ENCODE measurements at regions not wholly inside any gene's neighbourhood (a gene's known extent, or its start where the extent isn't known, plus 50 kb on each side); places are given as distances from the start of the nearest gene placed in this dataset.

DNA sequence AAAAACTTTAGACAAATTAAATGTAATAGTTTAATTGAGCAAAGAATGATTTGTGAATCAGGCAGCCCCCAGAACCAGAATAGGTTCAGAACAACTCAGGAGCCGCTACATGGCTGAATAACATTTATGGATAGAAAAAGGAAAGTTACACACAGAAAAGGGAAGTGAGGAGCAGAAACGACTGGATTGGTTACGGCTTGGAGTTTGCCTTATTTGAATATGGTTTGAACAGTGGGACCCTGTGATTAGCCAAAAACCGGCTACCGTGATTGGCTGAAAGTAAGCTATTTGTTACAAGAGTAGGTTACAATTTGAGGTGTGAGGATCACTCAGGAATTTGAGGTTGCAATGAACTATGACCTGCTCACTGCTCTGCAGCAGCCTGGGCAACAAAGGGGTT is 1139.8 kb downstream of the CDH11 start:
- Histone ChIP-seq H3K4me1 (ENCODE audit: insufficient read depth, low read length) (peaks cover 10% of the 10 kb centered on the region), H2BK20ac (ENCODE audit: low read depth, low read length, poor library complexity, severe bottlenecking) (no peak overlapping the region), H3K4ac (ENCODE audit: low read depth, low read length) (no peak overlapping the region), H4K8ac (replicated peaks; ENCODE audit: insufficient read length, low read depth, low read length) (no peak overlapping the region), H4K5ac (ENCODE audit: insufficient read length, low read depth, low read length) (no peak overlapping the region), H3K23ac (ENCODE audit: insufficient read length, low read depth, low read length) (no peak overlapping the region), H2BK5ac (ENCODE audit: insufficient read length, low read length) (no peak overlapping the region), H2BK120ac (ENCODE audit: low read depth, low read length, poor library complexity, severe bottlenecking) (no peak overlapping the region), H3T11ph (ENCODE audit: low read length) (no peak overlapping the region), H2BK15ac (ENCODE audit: low read depth, low read length) (no peak overlapping the region), H3K18ac (ENCODE audit: insufficient read length, low read depth, low read length) (no peak overlapping the region), H3K4me2 (ENCODE audit: insufficient read depth, insufficient read length, low read length) (no peak overlapping the region), H3K14ac (ENCODE audit: insufficient read depth, low read length) (no peak overlapping the region), H3K79me2 (ENCODE audit: insufficient read depth, low read length) (no peaks in the 10 kb centered on the region), H3K9me3 (ENCODE audit: control insufficient read depth, low read depth, low read length) (no peaks in the 10 kb centered on the region), H3K27me3 (ENCODE audit: insufficient read depth, low read length) (no peaks in the 10 kb centered on the region), H2BK12ac (ENCODE audit: insufficient read length, low read depth, low read length) (no peak overlapping the region), H2AFZ (ENCODE audit: low read length) (no peak overlapping the region), H3K27ac (ENCODE audit: insufficient read length, low read depth, low read length) (no peak overlapping the region), H3K23me2 (ENCODE audit: insufficient read length, low read depth, low read length, poor library complexity, severe bottlenecking) (no peaks in the 10 kb centered on the region), H3K79me1 (ENCODE audit: insufficient read depth, low read depth, low read length, poor library complexity, severe bottlenecking) (no peaks in the 10 kb centered on the region), H4K20me1 (ENCODE audit: control insufficient read depth, insufficient read depth, insufficient read length) (no peaks in the 10 kb centered on the region), H3K56ac (ENCODE audit: insufficient read length, low read depth, low read length) (no peak overlapping the region), H4K91ac (ENCODE audit: insufficient read length, low read depth, low read length) (no peak overlapping the region), H3K9ac (ENCODE audit: extremely low read depth, insufficient read length, low read length) (no peak overlapping the region), H2AK5ac (ENCODE audit: insufficient read length, low read length) (no peak overlapping the region)
- Mint-ChIP-seq H3K36me3 (ENCODE audit: insufficient read depth in 1 of 3, low read depth in 3 of 3) (peaks cover 2 to 9% (median 4%) of the 10 kb centered on the region in 3 experiments; a peak in 4 of 7 replicates), H3K4me3 (peak overlapping the region in 1 of 2 experiments; percentile 47; a peak in 2 of 5 replicates), H3K9me3 (peaks cover 4 to 6% of the 10 kb centered on the region in 2 experiments; a peak in 2 of 5 replicates), H3K27me3 (ENCODE audit: low read depth) (no peaks in the 10 kb centered on the region), H3K27ac (peak overlapping the region in 2 of 3 experiments; percentile 75 to 92; a peak in 6 of 7 replicates), H3K4me1 (peaks cover 49 to 59% of the 10 kb centered on the region in 2 experiments)
- peak; percentile 39 for DNase-seq
- TF ChIP-seq, protein P1, sequence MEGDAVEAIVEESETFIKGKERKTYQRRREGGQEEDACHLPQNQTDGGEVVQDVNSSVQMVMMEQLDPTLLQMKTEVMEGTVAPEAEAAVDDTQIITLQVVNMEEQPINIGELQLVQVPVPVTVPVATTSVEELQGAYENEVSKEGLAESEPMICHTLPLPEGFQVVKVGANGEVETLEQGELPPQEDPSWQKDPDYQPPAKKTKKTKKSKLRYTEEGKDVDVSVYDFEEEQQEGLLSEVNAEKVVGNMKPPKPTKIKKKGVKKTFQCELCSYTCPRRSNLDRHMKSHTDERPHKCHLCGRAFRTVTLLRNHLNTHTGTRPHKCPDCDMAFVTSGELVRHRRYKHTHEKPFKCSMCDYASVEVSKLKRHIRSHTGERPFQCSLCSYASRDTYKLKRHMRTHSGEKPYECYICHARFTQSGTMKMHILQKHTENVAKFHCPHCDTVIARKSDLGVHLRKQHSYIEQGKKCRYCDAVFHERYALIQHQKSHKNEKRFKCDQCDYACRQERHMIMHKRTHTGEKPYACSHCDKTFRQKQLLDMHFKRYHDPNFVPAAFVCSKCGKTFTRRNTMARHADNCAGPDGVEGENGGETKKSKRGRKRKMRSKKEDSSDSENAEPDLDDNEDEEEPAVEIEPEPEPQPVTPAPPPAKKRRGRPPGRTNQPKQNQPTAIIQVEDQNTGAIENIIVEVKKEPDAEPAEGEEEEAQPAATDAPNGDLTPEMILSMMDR (conservative IDR thresholded peaks at IDR 0.05), result no peak
- no CpG with 5 or more reads among the region's 5 CpGs for WGBS (ENCODE audit: extremely low coverage, insufficient read length, low lambda C conversion rate)

All from H9 (cell line).